Stimulated activated CD8-positive, alpha-beta memory T cell treated with anti-CD3 and anti-CD28 coated beads, Interleukin-4, amount 100 ng/mL, for 24 hours (primary cell): ENCODE measurements at regions not wholly inside any gene's neighbourhood (a gene's known extent, or its start where the extent isn't known, plus 50 kb on each side); places are given as distances from the start of the nearest gene placed in this dataset.

ENCODE experiments used
- DNase-seq: peaks from one replicate; pipeline ENCODE4 v3.0.0-alpha.2; 2020; ENCODE audit warnings: low read depth

- DNase-seq, result no peak
These were observed 1176.4 kb downstream of the BRD1 start for GRCh38 chr22:48651036-48651890.

GRCh38 chr22:48650323-48651035, 1177.2 kb downstream of the BRD1 start:
- no peak for DNase-seq

- DNase-seq, result no peak
These were observed 1178.2 kb downstream of the BRD1 start for GRCh38 chr22:48649466-48649865.

GRCh38 chr22:48649031-48649430, 1178.6 kb downstream of the BRD1 start:
- DNase-seq, result no peak

DNA sequence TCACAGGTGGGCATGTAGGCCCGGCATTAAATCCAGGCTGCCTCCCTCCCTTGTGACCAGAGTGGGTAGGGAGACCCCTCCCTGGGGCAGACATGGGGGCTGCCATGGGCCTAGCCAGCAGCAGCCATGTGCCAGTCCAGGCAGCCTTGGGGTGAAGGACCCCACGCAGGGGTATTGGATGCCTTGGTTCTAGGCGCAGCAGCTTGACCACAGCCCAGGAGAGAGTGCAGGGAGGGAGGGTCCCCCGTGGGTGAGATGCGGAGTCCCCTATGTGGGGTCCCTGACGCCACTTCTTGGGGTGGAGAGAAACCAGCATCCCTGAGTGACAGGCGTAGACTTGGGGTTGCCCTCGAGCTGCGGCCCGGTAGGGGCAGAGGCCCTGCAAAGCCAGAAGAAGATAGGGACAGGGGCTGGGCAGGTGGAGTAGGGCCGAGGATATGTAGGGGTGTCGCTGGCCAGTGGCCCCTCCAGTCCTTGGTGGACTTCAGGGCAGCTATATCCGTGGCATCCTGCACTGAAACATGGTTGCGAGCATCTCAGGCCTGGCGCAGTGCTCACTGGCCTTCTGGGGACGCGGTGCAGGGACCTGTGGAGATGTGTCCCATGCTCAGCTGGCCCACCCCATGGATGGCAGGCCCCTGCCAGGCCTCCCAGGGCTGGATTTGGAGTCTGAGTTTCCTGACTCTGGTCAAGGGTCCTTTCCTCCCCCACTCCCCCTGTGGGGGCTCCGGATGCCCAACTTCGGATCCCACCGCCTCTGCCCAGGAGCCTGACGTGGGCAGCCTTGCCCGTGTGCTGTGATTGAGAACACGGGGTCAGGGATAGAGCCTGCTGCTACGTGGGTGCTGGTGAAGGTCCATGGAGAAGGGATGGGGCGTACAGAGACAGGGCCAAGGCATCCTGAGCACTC, 1179.8 kb downstream of the BRD1 start:
- no peak for DNase-seq

DNA sequence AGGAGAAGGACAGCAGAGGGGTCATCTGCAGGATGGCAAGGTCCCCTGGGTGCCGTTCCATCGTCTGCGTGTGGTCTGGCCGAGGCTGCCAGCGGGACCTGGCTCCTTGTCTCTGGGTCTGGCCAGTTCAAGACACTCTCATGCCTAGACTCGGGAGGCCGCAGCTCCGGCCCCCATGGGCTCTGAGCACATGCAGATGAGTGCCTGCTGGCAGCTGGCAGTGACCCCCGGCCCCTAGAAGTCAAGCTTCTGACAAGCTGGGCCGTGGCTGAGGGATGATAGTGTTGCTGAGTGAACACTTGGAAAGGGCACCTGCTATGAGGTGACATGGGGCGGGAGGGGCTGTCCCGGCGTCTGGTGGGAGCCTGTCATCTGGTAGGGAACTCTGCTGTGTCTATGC, 1180.6 kb downstream of the BRD1 start:
- no peak for DNase-seq

DNA sequence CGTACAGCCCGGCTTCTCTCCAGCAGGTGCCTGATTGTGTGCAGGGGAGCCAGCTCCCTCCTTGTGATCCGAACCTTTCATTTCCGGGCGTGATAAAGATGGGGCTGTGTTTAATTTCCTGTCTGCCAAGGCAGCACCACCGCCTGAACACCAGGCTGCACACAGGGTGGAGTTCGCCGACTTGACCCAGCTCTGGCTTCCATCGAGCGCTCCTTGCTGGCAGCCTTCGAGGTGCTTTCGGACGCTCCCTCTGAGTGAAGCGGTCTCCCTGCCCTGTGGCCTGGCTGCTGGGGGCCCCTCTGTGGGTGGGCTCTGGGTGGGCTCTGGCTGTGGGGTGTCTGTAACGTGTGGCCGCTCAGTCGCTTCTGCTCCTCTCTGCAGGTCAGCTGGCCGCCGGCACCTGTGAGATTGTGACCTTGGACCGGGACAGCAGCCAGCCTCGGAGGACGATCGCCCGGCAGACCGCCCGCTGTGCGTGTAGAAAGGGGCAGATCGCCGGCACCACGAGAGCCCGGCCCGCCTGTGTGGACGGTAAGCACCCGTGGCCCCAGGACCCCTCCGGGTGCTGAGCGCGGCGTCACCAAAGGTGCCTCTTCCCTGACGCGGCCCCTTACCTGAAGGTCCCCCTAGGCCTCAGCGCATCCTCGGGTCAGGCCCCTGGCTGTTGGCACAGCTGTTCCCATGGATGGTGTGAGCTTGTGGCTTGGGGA, 1181.3 kb downstream of the BRD1 start:
- DNase-seq, result no peak

- no peak for DNase-seq
These were observed 1181.9 kb downstream of the BRD1 start for GRCh38 chr22:48645766-48646165.

DNA sequence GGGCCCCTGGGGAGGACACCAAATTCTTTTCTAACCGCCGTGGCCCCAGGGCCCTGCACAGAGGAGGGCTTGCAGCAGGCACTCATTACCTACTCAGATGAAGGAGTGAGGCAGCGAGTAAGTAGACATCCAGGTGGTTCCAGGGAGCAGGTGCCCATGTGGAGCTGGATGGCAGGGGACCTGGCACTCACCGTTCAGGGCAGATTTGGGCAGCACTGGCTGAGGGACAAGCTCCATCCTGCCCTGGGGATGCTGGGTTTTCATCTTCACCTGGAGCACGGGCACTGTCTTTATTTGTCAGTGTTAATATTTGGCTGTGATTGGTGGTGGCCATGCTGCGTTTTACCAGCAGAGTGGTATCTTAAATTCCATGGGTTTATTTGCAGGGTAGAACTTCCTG, 1182.7 kb downstream of the BRD1 start:
- DNase-seq, result no peak

- no peak for DNase-seq
These were observed 1183.6 kb downstream of the BRD1 start for GRCh38 chr22:48644108-48644507.

DNA sequence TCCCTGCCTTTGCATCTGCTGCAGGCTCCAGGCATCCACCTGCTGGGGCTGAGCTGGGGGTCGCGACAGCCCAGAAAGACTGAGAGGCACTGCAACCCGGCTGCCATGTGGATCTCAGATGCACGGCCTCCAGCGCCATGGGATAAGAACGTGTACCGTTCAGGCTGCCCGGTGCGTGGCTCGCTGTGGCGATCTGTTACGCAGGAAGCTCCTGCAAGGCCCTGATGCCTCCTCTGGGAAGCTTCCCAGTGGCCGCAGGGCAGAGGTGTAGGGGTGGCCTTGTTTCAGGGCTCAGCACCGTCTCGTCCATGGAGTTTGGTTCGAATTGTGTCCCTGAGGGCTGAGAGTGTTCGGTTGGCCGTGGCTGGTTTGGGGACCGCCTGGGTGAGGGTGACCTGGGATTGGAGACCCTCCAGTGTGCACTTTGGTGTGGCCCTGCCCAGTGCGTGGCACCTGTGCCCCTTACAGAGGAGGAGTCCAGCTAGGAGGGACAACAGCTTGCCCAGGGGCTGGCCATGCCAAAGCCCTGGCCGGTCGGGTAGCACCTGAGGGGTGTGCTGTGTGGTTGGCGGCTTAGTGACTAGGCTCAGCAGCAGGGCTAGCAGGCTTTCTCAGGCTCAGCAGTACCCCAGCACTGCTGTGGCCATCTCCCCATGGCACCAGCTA, 1184.5 kb downstream of the BRD1 start:
- no peak for DNase-seq

- DNase-seq, result no peak
These were observed 1185.1 kb downstream of the BRD1 start for GRCh38 chr22:48642550-48642949.

GRCh38 chr22:48641906-48642475, 1185.7 kb downstream of the BRD1 start:
- no peak for DNase-seq

DNA sequence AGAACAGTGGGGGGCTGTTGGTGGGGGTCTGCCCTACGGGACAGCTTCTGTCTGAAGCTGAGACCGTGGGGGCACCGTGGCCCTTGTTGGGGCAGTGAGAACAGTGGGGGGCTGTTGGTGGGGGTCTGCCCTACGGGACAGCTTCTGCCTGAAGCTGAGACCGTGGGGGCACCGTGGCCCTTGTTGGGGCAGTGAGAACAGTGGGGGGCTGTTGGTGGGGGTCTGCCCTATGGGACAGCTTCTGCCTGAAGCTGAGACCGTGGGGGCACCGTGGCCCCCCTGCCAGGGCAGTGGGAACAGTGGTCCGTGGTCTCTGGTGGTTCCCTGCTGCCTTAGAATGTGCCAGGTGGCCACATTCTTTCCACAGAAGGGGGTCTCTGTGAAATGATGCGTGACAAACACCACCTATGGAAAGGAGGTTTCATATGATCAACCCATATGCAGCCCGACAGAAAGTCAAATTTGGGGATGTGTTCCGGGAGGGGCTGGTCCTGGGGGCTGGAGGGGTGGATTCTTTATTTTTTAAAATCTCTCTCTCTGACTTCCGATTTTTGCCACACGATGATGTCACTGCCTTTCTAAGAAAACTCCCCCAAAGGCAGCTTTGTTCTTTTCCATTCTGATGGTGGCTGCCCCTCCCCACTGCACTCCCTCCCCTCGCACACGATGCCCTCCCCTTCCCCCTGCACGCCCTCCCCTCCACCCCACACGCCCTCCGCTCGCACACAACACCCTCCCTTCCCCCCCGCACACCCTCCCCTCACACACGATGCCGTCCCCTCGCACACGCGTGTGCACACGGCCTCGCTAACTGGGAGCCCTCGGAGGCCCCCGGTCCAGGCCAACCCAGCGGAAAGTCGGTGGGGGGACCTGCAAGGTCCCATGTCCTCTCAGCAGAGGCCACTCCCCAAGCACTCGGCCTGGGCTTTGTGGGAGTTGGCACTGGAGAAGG, 1186.5 kb downstream of the BRD1 start:
- no peak for DNase-seq

DNA sequence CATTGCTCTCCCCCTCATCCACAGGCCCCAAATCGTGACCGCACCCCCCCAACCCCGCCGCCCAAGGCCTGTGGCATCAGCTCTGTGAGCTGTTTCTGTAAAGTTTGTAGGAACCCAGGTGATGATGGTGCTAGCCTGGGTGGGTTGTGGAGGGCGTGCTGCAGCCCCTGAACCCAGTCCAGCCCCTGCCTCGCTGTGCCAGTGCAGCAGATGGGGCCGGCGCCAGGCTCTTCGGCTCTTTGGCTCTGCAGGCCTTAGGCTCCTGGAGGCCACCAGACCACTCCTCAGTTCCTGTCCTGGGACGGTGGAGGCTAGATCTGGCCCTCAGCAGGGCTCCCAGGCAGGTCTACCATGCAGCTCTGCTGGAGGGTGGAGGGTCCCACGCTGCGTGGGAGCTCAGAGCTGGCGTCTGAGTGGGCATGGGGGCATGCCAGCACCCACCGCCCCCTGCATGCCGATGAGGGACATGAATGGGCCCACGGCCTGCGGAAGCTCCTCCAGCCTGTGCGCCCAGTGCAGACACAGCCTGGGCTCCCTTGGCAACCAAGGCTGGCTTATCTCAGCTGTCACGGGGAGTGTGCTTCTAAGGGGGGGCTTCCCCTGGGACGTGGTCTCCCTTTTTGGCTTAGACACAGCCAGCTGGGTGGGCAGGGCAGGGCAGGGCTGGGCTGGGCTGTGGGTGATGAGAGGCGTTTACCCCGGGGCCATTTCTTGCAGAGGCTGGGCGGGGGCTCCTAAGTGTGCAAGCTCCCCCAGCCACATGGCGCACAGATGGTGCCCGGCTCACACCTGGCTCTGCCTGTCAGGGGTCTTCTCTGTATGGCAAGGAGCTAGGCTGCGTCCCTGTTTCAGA, 1187.6 kb downstream of the BRD1 start:
- no peak for DNase-seq

DNA sequence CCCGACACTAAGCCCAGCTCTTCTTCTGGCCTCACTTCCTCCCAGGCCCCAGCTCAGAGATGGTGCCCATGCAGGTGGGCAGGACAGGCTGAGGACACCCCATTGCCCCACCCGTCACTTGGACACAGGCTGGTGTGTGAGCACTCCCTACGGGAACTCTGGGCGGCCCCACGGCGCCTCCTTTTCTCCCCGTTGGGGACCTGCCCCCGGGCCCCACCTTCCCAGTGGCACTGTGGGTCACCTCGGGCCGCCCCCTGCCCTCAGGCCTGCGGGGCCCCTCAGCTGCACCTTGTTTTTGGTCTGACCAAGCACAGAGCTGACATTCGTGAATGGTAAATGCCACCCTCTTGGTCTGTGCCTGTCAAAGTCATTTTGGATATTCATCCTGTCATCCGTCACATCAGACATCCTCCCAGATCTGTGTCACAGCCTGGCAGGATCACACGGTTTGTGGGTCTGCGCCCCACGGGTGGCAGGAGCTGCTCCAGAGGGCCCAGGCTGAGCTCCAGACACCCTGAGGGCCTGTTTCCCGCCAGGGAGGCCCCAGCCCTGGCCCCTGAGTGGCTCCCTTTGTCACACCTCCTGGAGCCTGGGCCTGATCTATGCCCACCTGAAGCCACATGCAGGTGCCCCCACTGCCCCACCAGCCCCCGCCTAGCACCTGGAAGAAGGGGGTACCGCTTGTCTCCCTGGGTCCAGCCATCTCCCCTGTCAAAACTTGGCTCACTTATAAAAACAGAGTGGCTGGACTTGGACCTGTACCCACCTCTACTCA, 1188.5 kb downstream of the BRD1 start:
- DNase-seq, result no peak

DNA sequence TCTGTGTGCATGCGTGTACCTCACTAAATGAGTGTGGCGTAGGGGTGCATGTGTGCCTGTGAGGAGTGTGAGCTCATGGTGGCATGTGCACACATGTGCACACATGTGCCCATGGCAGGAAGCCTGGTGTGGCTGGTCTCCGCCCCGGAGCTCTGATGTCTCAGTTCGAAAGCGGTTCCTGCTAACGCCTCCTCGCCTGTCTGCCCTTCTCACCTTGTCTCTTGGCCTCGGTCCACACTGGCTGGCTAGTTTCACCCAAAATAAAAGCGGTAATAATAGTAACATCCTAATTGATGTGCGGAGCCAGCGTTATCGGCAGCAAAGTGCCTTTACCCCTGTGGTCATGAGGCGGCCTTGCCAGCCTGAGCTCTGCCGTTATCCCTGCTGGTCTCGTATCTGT, 1190.4 kb downstream of the BRD1 start:
- no peak for DNase-seq

DNA sequence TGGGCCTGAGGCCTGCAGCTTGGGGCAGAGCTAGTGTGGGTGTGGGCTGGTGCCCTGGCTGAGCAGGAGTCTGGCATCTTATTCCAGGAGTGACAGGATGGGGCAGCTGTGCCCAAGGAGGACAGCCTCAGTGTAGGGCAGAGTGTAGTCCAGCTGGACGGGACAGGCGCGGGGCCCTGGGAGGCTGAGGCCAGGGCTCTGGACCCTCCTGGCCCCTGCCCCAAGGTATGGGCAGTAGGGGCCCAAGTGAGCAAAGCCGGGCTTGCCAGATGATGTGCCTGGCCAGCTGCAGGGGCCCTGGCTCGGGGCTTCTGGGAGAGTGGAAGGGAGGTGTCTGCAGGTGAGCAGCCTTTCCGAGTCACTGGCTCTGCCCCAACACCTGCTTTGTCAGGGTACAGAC, 1190.9 kb downstream of the BRD1 start:
- DNase-seq, result no peak
